ENCODE measurements at regions not wholly inside any gene's neighbourhood (a gene's known extent, or its start where the extent isn't known, plus 50 kb on each side); places are given as distances from the start of the nearest gene placed in this dataset.
A peak's percentile ranks its signal among the peaks of the same experiment; 100 is the strongest.

DNA sequence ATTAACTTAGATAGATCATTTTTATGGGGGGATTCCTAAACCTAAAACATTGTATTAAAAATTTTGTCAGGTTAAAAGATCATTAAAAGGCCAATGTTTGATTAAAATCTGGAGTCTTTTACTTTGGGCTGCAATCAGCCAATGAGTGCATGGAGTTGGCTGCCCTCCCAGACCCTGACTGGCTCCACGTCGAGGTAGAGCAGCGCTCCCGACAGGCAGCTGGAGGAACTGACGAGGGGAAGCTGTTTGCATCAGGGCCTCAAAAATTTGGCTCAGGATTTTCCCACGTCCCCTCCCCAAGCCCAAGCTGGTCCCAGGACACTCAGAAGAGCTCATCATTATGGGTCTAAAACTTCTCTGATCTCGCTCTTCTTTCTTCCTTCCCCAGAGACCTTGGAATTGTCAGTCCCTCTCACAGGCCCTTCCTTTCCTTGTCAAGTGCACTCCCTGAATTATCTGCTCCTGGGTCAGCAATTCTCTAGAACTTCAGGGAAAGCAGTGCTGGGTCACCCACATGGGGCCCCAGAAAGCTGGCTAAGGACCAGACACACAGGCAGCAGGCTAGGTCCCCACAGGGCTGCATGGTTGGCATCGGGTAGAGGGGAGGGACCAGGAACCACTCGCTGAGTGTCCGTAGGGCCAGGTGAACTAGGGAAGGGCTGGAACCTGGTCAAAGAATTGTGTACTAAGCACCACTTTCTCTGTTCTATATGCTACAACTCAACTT lies 119.6 kb upstream of the IGLL5 start:
- Histone ChIP-seq H3K14ac (ENCODE audit: insufficient read depth, low read length) (no peak overlapping the region), H2BK20ac (ENCODE audit: low read depth, low read length, poor library complexity, severe bottlenecking) (no peak overlapping the region), H3K79me2 (ENCODE audit: insufficient read depth, low read length) (no peaks in the 10 kb centered on the region), H3K9me3 (ENCODE audit: control insufficient read depth, low read depth, low read length) (no peaks in the 10 kb centered on the region), H2BK120ac (ENCODE audit: low read depth, low read length, poor library complexity, severe bottlenecking) (no peak overlapping the region), H2BK5ac (ENCODE audit: insufficient read length, low read length) (no peak overlapping the region), H3K4me1 (ENCODE audit: insufficient read depth, low read length) (no peaks in the 10 kb centered on the region), H2AK5ac (ENCODE audit: insufficient read length, low read length) (no peak overlapping the region), H4K20me1 (ENCODE audit: control insufficient read depth, insufficient read depth, insufficient read length) (no peaks in the 10 kb centered on the region), H2BK15ac (ENCODE audit: low read depth, low read length) (no peak overlapping the region), H3K9ac (ENCODE audit: extremely low read depth, insufficient read length, low read length) (no peak overlapping the region), H3K56ac (ENCODE audit: insufficient read length, low read depth, low read length) (no peak overlapping the region), H3K23me2 (ENCODE audit: insufficient read length, low read depth, low read length, poor library complexity, severe bottlenecking) (no peaks in the 10 kb centered on the region), H3K79me1 (ENCODE audit: insufficient read depth, low read depth, low read length, poor library complexity, severe bottlenecking) (no peaks in the 10 kb centered on the region), H3K18ac (ENCODE audit: insufficient read length, low read depth, low read length) (no peak overlapping the region), H4K91ac (ENCODE audit: insufficient read length, low read depth, low read length) (no peak overlapping the region), H3K23ac (ENCODE audit: insufficient read length, low read depth, low read length) (no peak overlapping the region), H2BK12ac (ENCODE audit: insufficient read length, low read depth, low read length) (no peak overlapping the region), H3K4me2 (ENCODE audit: insufficient read depth, insufficient read length, low read length) (no peak overlapping the region), H2AFZ (ENCODE audit: low read length) (no peak overlapping the region), H4K5ac (ENCODE audit: insufficient read length, low read depth, low read length) (no peak overlapping the region), H3K27ac (ENCODE audit: insufficient read length, low read depth, low read length) (no peak overlapping the region), H3K27me3 (ENCODE audit: insufficient read depth, low read length) (peaks cover 12% of the 10 kb centered on the region; the same call in 1 of the 2 replicates), H3T11ph (ENCODE audit: low read length) (no peak overlapping the region), H4K8ac (replicated peaks; ENCODE audit: insufficient read length, low read depth, low read length) (no peak overlapping the region), H3K4ac (ENCODE audit: low read depth, low read length) (no peak overlapping the region)
- peak overlapping the region in 1 of 3 experiments; percentile 19; a peak in 1 of 7 replicates for H3K27ac Mint-ChIP-seq
- H3K36me3 Mint-ChIP-seq (ENCODE audit: insufficient read depth in 1 of 3, low read depth in 3 of 3), result no peaks in the 10 kb centered on the region
- H3K4me3 Mint-ChIP-seq, result no peak overlapping the region
- DNase-seq, result peak; percentile 70
- no peaks in the 10 kb centered on the region for H3K9me3 Mint-ChIP-seq
- peaks cover 96% of the 10 kb centered on the region for H3K27me3 Mint-ChIP-seq (ENCODE audit: low read depth)
- H3K4me1 Mint-ChIP-seq, result no peaks in the 10 kb centered on the region
- no CpG with 5 or more reads among the region's 10 CpGs for WGBS (ENCODE audit: extremely low coverage, insufficient read length, low lambda C conversion rate)
- TF ChIP-seq, protein P1, sequence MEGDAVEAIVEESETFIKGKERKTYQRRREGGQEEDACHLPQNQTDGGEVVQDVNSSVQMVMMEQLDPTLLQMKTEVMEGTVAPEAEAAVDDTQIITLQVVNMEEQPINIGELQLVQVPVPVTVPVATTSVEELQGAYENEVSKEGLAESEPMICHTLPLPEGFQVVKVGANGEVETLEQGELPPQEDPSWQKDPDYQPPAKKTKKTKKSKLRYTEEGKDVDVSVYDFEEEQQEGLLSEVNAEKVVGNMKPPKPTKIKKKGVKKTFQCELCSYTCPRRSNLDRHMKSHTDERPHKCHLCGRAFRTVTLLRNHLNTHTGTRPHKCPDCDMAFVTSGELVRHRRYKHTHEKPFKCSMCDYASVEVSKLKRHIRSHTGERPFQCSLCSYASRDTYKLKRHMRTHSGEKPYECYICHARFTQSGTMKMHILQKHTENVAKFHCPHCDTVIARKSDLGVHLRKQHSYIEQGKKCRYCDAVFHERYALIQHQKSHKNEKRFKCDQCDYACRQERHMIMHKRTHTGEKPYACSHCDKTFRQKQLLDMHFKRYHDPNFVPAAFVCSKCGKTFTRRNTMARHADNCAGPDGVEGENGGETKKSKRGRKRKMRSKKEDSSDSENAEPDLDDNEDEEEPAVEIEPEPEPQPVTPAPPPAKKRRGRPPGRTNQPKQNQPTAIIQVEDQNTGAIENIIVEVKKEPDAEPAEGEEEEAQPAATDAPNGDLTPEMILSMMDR (conservative IDR thresholded peaks at IDR 0.05), result peak; percentile 66
